A549 (cell line): ENCODE measurements at regions not wholly inside any gene's neighbourhood (a gene's known extent, or its start where the extent isn't known, plus 50 kb on each side); places are given as distances from the start of the nearest gene placed in this dataset.

Experiments
- ATAC-seq, 2 experiments: fragments of 200-7000 bp in 1 of 2; fragments of >200 bp in 1 of 2; cut with Nextera tagmentation in 1 of 2; cut with Tn5 transposase in 1 of 2; 3 replicates each; pipeline versions ENCODE4 v1.8.0 to v1.9.1; 2018 to 2020; ENCODE audit warnings: mild to moderate bottlenecking in 1 of 2, moderate library complexity in 1 of 2
- CTCF ChIA-PET: fragments of 300-600 bp; sonication (Branson Sonifier 250); formaldehyde crosslinking; extraction: SDS; loops from one replicate; lab custom pipeline; 2021; ENCODE audit warnings: antibody characterized with exemption, inconsistent platforms; lab: Yijun Ruan, JAX
- POLR2A ChIA-PET: fragments of 350-600 bp; formaldehyde crosslinking; extraction: SDS; loops from one replicate; lab custom pipeline; 2021; ENCODE audit warnings: antibody characterized with exemption, inconsistent platforms; lab: Yijun Ruan, JAX
- DNase-seq, 2 experiments: peaks; one replicate each; pipeline versions ENCODE4 v3.0.0 to v3.0.0-alpha.2; 2011 to 2016; ENCODE audit warnings: low read depth in 1 of 2, low spot score in 1 of 2
- FAIRE-seq: peaks from 2 replicates; lab custom pipeline; 2011; peaks lifted over from hg19 to GRCh38; lab: Jason Lieb, UNC
- H3K27ac ChIP-seq, 2 experiments: fragments of >200 bp; sonication (Bioruptor Twin); formaldehyde crosslinking; 3 replicates each; pipeline ENCODE4 v1.5.1; 2016 to 2017
- H3K4me1 ChIP-seq: fragments of >200 bp; sonication (Bioruptor Twin); formaldehyde crosslinking; 3 replicates; pipeline ENCODE4 v1.6.1; 2016
- H3K4me2 ChIP-seq: fragments of >200 bp; sonication (Bioruptor Twin); formaldehyde crosslinking; 3 replicates; pipeline ENCODE4 v1.6.1; 2016
- H3K4me3 ChIP-seq: fragments of >200 bp; sonication (Bioruptor Twin); formaldehyde crosslinking; 3 replicates; pipeline ENCODE4 v1.5.1; 2016
- H3K9me3 ChIP-seq: fragments of >200 bp; sonication (Bioruptor Twin); formaldehyde crosslinking; 3 replicates; pipeline ENCODE4 v1.6.1; 2016
- BHLHE40 ChIP-seq: IDR thresholded peaks from 2 replicates; pipeline ENCODE4 v1.6.1; 2012; ENCODE audit warnings: low read depth, low read length, inconsistent platforms
- CBX2 ChIP-seq: fragments of 200-600 bp; sonication (generic); IDR thresholded peaks from 2 replicates; pipeline ENCODE4 v1.6.1; 2016; ENCODE audit warnings: low read depth, mild to moderate bottlenecking, borderline replicate concordance
- CEBPB ChIP-seq, 2 experiments: fragments of >200 bp in 1 of 2; sonication (Bioruptor Twin) in 1 of 2; formaldehyde crosslinking in 1 of 2; IDR thresholded peaks; 2 replicates each; pipeline ENCODE4 v1.6.1; 2012 to 2016
- CHD4 ChIP-seq: fragments of 200-600 bp; sonication (generic); IDR thresholded peaks from 2 replicates; pipeline ENCODE4 v1.6.1; 2016; ENCODE audit warnings: antibody characterized with exemption, mild to moderate bottlenecking, borderline replicate concordance
- E2F6 ChIP-seq: IDR thresholded peaks from 2 replicates; pipeline ENCODE4 v1.6.1; 2012; ENCODE audit warnings: low read depth, borderline replicate concordance
- EHF ChIP-seq: fragments of 250-450 bp; sonication (Bioruptor Pico); IDR thresholded peaks from 2 replicates; pipeline ENCODE4 v1.5.0; 2020; ENCODE audit warnings: mild to moderate bottlenecking
- EHMT2 ChIP-seq: fragments of 200-600 bp; sonication (generic); IDR thresholded peaks from 2 replicates; pipeline ENCODE4 v1.6.1; 2016; ENCODE audit warnings: antibody characterized with exemption, low read depth, mild to moderate bottlenecking, moderate library complexity
- FOSB ChIP-seq: fragments of 250-450 bp; sonication (Bioruptor Pico); IDR thresholded peaks from 2 replicates; pipeline ENCODE4 v1.5.0; 2020; ENCODE audit warnings: mild to moderate bottlenecking, moderate library complexity
- GATA3 ChIP-seq: IDR thresholded peaks from 2 replicates; pipeline ENCODE4 v1.6.1; 2012; ENCODE audit warnings: borderline replicate concordance
- HOXB5 ChIP-seq: fragments of 250-450 bp; sonication (Bioruptor Pico); IDR thresholded peaks from 2 replicates; pipeline ENCODE4 v1.5.0; 2020; ENCODE audit warnings: mild to moderate bottlenecking, moderate library complexity
- JUN ChIP-seq, 2 experiments: fragments of >200 bp; sonication (Bioruptor Twin); formaldehyde crosslinking; IDR thresholded peaks; 2 replicates in 1 of 2; 3 replicates in 1 of 2; pipeline ENCODE4 v1.6.1; 2016 to 2017
- KDM1A ChIP-seq: fragments of 200-600 bp; sonication (generic); IDR thresholded peaks from 2 replicates; pipeline ENCODE4 v1.6.1; 2016; ENCODE audit warnings: low read depth, mild to moderate bottlenecking
- KDM5A ChIP-seq: fragments of 200-600 bp; sonication (generic); IDR thresholded peaks from 2 replicates; pipeline ENCODE4 v1.6.1; 2016; ENCODE audit warnings: antibody characterized with exemption, mild to moderate bottlenecking
- MAFK ChIP-seq: fragments of 450-650 bp; IDR thresholded peaks from 2 replicates; pipeline ENCODE4 v1.6.1; 2014; ENCODE audit not compliant: partially characterized antibody
- MAZ ChIP-seq: fragments of 150-350 bp; IDR thresholded peaks from 2 replicates; pipeline ENCODE4 v1.6.1; 2014; ENCODE audit warnings: antibody characterized with exemption, low read depth, low read length, borderline replicate concordance
- NPAS2 ChIP-seq: fragments of 250-450 bp; sonication (Bioruptor Pico); IDR thresholded peaks from 2 replicates; pipeline ENCODE4 v1.8.0; 2022; ENCODE audit warnings: mild to moderate bottlenecking, moderate library complexity, borderline replicate concordance
- NR3C1 ChIP-seq: fragments of >200 bp; sonication (Bioruptor Twin); formaldehyde crosslinking; IDR thresholded peaks from 3 replicates; pipeline ENCODE4 v1.6.1; 2017
- PHF8 ChIP-seq: fragments of 200-600 bp; sonication (generic); IDR thresholded peaks from 2 replicates; pipeline ENCODE4 v1.6.1; 2016; ENCODE audit warnings: low read depth, mild to moderate bottlenecking, antibody characterized with exemption, moderate library complexity, borderline replicate concordance
- RARB ChIP-seq: fragments of 250-450 bp; sonication (Bioruptor Pico); IDR thresholded peaks from 2 replicates; pipeline ENCODE4 v1.8.0; 2021; ENCODE audit warnings: mild to moderate bottlenecking, moderate library complexity
- RFX5 ChIP-seq: fragments of 450-650 bp; IDR thresholded peaks from 2 replicates; pipeline ENCODE4 v1.7.1; 2014; ENCODE audit warnings: antibody characterized with exemption, mild to moderate bottlenecking, moderate library complexity
- SREBF2 ChIP-seq: fragments of 450-650 bp; IDR thresholded peaks from 2 replicates; pipeline ENCODE4 v1.6.1; 2014; ENCODE audit warnings: mild to moderate bottlenecking, moderate library complexity
- USF2 ChIP-seq: fragments of 450-650 bp; IDR thresholded peaks from 2 replicates; pipeline ENCODE4 v1.6.1; 2014; ENCODE audit warnings: antibody characterized with exemption
- ZC3H11A ChIP-seq: fragments of 450-650 bp; IDR thresholded peaks from 2 replicates; pipeline ENCODE4 v1.6.1; 2014; ENCODE audit warnings: antibody characterized with exemption, mild to moderate bottlenecking
- ZFP36 ChIP-seq: fragments of 450-650 bp; IDR thresholded peaks from 2 replicates; pipeline ENCODE4 v1.6.1; 2014; ENCODE audit warnings: borderline replicate concordance; ENCODE audit not compliant: partially characterized antibody
- ZNF302 ChIP-seq: fragments of 250-450 bp; sonication (Bioruptor Pico); IDR thresholded peaks from 2 replicates; pipeline ENCODE4 v1.9.0; 2021; ENCODE audit warnings: inconsistent platforms, mild to moderate bottlenecking, moderate library complexity
- WGBS: methylation state at CpG from one replicate; pipeline ENCODE4 v1.1.6; 2017; ENCODE audit errors: missing lambda C conversion rate; 5-methylcytosine and 5-hydroxymethylcytosine counted together
- TF ChIP-seq, protein P1 (sequence below): fragments of 150-350 bp; IDR thresholded peaks from 2 replicates; pipeline ENCODE4 v1.6.1; 2014; ENCODE audit warnings: low read depth, mild to moderate bottlenecking, low read length
- TF ChIP-seq, protein P2 (sequence below): IDR thresholded peaks from 2 replicates; pipeline ENCODE4 v1.6.1; 2012

DNA sequence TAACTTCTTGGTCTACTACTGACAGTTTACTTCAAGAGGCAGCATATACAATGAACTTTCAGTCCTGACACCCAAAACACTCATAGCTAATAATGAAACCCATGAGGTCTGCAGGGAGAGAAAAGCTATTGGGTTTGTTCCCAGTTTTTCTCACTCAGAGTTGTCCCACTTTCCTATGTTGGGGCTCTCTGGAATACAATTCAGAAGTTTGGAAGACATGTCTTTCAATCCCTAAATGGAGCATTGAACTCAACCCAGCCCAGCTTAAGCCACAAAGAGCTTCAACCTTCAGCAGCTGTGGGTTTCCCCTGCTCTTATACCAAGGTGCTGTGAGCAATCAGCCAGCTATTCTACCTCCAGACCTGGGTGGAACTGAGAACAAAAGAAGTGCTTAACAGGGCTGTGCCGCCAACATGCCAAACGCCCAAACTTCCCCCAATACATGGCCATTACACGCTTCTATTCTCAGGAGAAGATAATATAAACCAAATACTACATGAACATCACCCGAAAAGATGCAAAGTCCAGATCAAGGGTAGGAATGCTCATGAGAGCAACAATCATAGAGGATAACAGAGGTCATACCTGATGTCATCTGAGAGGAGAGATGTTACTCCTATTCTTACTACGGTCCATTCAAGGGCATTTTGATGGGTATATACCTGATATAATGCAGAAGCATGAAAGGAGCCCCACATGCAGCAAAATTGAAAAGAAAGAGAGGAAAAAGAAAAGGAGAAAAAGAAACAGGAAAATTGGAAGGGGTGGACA lies 131.2 kb upstream of the TGFBR2 start:
- CTCF ChIA-PET, result interaction anchor here (0.7 to 1.2 kb wide), 2 partner anchors 218 to 386 kb away, joined by 3 read pairs; no protein-coding TSS in a partner anchor
- POLR2A ChIA-PET, result no interaction called here
- WGBS, result 93% methylated on average over 5 of the region's 5 CpGs
- no peak for ATAC-seq
- Histone ChIP-seq H3K27ac (peak overlapping the region; percentile 81 to 88), H3K4me2 (no peak overlapping the region; the same call in 2 of the 3 replicates), H3K9me3 (peaks cover 20% of the 10 kb centered on the region; the same call in 2 of the 3 replicates), H3K4me1 (peaks cover 28% of the 10 kb centered on the region), H3K4me3 (no peak overlapping the region)
- TF ChIP-seq, protein P1, sequence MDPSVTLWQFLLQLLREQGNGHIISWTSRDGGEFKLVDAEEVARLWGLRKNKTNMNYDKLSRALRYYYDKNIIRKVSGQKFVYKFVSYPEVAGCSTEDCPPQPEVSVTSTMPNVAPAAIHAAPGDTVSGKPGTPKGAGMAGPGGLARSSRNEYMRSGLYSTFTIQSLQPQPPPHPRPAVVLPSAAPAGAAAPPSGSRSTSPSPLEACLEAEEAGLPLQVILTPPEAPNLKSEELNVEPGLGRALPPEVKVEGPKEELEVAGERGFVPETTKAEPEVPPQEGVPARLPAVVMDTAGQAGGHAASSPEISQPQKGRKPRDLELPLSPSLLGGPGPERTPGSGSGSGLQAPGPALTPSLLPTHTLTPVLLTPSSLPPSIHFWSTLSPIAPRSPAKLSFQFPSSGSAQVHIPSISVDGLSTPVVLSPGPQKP, result no peak
- TF ChIP-seq KDM1A, result no peak
- no peak for TF ChIP-seq CBX2
- no peak for TF ChIP-seq FOSB (CRISPR knock-in tag)
- no peak for TF ChIP-seq HOXB5
- no peak for TF ChIP-seq JUN (IDR thresholded peaks at IDR 0.05)
- TF ChIP-seq SREBF2, result no peak
- TF ChIP-seq MAFK, result no peak
- TF ChIP-seq CHD4, result no peak
- no peak for TF ChIP-seq ZC3H11A
- TF ChIP-seq, protein P2, sequence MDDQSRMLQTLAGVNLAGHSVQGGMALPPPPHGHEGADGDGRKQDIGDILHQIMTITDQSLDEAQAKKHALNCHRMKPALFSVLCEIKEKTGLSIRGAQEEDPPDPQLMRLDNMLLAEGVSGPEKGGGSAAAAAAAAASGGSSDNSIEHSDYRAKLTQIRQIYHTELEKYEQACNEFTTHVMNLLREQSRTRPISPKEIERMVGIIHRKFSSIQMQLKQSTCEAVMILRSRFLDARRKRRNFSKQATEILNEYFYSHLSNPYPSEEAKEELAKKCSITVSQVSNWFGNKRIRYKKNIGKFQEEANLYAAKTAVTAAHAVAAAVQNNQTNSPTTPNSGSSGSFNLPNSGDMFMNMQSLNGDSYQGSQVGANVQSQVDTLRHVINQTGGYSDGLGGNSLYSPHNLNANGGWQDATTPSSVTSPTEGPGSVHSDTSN, result no peak
- TF ChIP-seq ZNF302, result no peak
- no peak for TF ChIP-seq E2F6
- TF ChIP-seq NPAS2 (CRISPR knock-in tag), result no peak
- no peak for TF ChIP-seq NR3C1
- TF ChIP-seq PHF8, result no peak
- no peak for TF ChIP-seq RFX5
- TF ChIP-seq KDM5A, result no peak
- FAIRE-seq, result no peak
- DNase-seq, result no peak

DNA sequence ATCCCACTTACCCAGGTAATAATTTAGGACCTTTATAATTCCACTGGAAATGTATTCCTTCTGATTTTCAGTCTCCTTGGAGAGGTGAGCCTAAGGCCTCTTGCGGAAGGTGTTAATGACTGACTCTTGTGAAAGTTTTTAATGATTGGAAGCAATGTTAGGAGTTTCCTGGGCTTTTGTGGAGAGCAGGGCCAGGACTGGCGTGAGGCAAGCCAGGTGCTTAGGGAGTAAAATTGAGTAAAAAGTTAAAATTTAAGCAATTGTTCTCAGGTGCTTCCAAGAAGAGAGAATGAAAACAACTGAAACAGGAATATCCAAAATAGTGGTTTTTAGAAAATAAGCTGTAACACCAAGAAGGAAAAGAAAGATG lies 130.6 kb upstream of the TGFBR2 start:
- Histone ChIP-seq H3K4me3 (no peak overlapping the region), H3K27ac (peak overlapping the region; percentile 81 to 88), H3K4me2 (peak overlapping the region; percentile 69), H3K4me1 (peaks cover 28% of the 10 kb centered on the region), H3K9me3 (peaks cover 20% of the 10 kb centered on the region; the same call in 2 of the 3 replicates)
- DNase-seq (no peak), FAIRE-seq (no peak), ATAC-seq (no peak)
- POLR2A ChIA-PET, result no interaction called here
- CTCF ChIA-PET, result interaction anchor here (1.2 kb wide), 1 partner anchor 217 kb away, joined by 3 read pairs; no protein-coding TSS in a partner anchor
- TF ChIP-seq, protein P1, result no peak
- TF ChIP-seq E2F6 (no peak), CBX2 (no peak), EHMT2 (no peak), USF2 (no peak), BHLHE40 (no peak), MAZ (no peak), GATA3 (no peak), ZFP36 (no peak), EHF (no peak), CEBPB (IDR thresholded peaks at IDR 0.05) (no peak), RARB (CRISPR knock-in tag) (no peak), ZC3H11A (no peak)
- 93% methylated on average over 2 of the region's 2 CpGs for WGBS
